ENCODE measurements at regions not wholly inside any gene's neighbourhood (a gene's known extent, or its start where the extent isn't known, plus 50 kb on each side); places are given as distances from the start of the nearest gene placed in this dataset.

DNA sequence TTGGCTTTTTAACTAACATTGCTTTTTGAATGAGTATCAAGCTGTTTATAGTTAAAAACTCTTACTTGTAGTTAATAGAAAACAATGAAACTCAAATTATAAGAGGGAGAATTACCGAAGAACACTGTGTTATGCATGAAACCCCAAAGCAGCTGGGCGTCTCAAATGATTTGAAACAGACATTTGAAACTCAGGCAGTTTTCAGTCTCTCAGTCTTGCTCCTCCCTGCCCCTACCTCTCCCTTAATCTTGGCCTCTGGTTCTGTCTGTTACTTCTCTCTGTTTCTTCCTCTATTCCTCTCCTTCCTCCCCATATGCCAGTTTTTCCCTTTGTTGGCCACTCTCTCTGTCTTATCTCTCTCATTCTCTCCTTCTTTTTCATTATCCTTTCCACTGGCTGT is 118.3 kb upstream of the SYNPR start:
- H3K4me3 Mint-ChIP-seq (ENCODE audit: unreplicated experiment) = no peak overlapping the region
- no peaks in the 10 kb centered on the region for H3K4me1 Mint-ChIP-seq (ENCODE audit: low read depth, unreplicated experiment)
- DNase-seq = no peak
- H3K9me3 Mint-ChIP-seq (ENCODE audit: unreplicated experiment) = peaks cover 5% of the 10 kb centered on the region
- no peaks in the 10 kb centered on the region for H3K36me3 Mint-ChIP-seq (ENCODE audit: unreplicated experiment)
- H3K27ac Mint-ChIP-seq (ENCODE audit: unreplicated experiment) = no peak overlapping the region
- TF ChIP-seq, protein P1, sequence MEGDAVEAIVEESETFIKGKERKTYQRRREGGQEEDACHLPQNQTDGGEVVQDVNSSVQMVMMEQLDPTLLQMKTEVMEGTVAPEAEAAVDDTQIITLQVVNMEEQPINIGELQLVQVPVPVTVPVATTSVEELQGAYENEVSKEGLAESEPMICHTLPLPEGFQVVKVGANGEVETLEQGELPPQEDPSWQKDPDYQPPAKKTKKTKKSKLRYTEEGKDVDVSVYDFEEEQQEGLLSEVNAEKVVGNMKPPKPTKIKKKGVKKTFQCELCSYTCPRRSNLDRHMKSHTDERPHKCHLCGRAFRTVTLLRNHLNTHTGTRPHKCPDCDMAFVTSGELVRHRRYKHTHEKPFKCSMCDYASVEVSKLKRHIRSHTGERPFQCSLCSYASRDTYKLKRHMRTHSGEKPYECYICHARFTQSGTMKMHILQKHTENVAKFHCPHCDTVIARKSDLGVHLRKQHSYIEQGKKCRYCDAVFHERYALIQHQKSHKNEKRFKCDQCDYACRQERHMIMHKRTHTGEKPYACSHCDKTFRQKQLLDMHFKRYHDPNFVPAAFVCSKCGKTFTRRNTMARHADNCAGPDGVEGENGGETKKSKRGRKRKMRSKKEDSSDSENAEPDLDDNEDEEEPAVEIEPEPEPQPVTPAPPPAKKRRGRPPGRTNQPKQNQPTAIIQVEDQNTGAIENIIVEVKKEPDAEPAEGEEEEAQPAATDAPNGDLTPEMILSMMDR (IDR thresholded peaks at IDR 0.05; ENCODE audit: partially characterized antibody, unreplicated experiment) = no peak
- no peaks in the 10 kb centered on the region for H3K27me3 Mint-ChIP-seq (ENCODE audit: unreplicated experiment)

DNA sequence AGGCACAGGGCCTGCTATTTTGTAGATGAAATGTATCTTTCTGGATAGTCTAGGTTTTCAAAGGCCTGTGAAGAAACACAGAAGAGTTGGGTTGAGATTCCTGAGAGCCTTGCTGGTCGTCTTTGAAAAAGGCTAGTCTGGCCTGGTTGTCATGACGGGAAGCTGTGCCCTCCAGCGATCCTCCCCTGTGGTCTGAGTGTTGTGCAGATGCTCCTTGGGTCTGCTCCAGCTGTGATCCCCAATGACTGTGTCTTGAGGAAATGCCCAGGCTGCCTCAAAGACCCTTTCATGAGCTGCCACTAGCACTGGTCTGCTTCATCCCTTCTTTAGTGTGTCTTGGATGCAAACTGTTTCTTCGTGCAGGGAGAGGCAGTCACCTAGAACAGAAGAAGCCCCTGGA is 111.0 kb upstream of the SYNPR start:
- Mint-ChIP-seq H3K4me3 (ENCODE audit: unreplicated experiment) (no peak overlapping the region), H3K9me3 (ENCODE audit: unreplicated experiment) (peaks cover 1% of the 10 kb centered on the region), H3K4me1 (ENCODE audit: low read depth, unreplicated experiment) (no peaks in the 10 kb centered on the region), H3K36me3 (ENCODE audit: unreplicated experiment) (no peaks in the 10 kb centered on the region), H3K27ac (ENCODE audit: unreplicated experiment) (no peak overlapping the region), H3K27me3 (ENCODE audit: unreplicated experiment) (peaks cover 2% of the 10 kb centered on the region)
- TF ChIP-seq, protein P1 (IDR thresholded peaks at IDR 0.05; ENCODE audit: partially characterized antibody, unreplicated experiment) = no peak
- no peak for DNase-seq

DNA sequence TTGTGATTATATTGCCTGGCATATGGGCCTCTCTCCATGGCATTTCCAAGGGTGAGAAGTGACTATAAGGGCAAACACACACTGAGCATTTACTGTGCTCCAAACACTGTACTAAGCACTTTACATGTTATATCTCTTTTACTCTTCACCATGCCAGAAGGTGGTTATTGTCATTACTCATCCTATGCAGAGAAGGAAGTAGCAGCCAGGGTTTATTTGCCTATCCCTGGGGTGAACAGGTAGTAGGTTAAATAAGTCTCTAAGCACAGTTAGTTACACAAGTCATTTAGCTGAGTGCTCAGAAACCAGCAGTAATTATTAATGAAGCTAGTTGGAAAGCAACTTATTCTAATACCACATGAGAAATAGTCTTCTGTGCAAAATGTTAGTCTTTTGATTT is 109.9 kb upstream of the SYNPR start:
- Mint-ChIP-seq H3K27ac (ENCODE audit: unreplicated experiment) (no peak overlapping the region), H3K9me3 (ENCODE audit: unreplicated experiment) (peaks cover 2% of the 10 kb centered on the region)
- TF ChIP-seq, protein P1 (IDR thresholded peaks at IDR 0.05; ENCODE audit: partially characterized antibody, unreplicated experiment) = no peak

DNA sequence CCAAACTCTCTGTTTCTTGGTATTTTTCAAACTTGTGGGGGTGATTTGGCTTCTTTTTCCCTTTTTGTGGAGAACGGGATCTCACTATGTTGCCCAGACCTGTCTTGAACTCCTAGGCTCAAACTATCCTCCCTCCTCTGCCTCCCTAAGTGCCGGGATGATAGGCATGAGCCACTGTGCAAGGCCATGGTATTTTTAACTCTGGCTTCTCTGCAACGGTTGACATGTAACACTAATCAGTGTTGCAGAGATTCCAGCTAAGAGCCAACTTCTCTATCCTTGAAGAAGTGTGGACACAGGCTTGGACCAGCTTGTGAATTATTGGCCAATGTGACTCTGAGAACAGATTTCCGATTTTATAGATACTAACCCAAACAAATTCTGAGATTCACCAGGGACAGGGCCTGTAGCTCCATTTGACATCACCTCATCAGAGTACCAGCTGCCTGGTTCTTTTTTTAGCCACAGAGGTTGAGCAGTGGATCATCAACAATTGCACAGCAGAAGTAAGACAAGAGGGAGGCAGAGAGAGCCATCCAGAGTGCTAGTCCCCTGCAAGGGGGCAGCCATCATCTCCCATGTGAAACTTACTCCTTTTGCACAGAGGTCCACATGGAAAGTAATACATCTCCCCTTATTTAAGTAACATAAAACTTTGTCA is 98.1 kb upstream of the SYNPR start:
- no peak for DNase-seq
- Mint-ChIP-seq H3K36me3 (ENCODE audit: unreplicated experiment) (peaks cover 5% of the 10 kb centered on the region), H3K27me3 (ENCODE audit: unreplicated experiment) (peaks cover 2% of the 10 kb centered on the region), H3K9me3 (ENCODE audit: unreplicated experiment) (peaks cover 4% of the 10 kb centered on the region), H3K27ac (ENCODE audit: unreplicated experiment) (no peak overlapping the region), H3K4me3 (ENCODE audit: unreplicated experiment) (no peak overlapping the region), H3K4me1 (ENCODE audit: low read depth, unreplicated experiment) (no peaks in the 10 kb centered on the region)
- TF ChIP-seq, protein P1 (IDR thresholded peaks at IDR 0.05; ENCODE audit: partially characterized antibody, unreplicated experiment) = no peak

More for the DNA sequence above, 109.9 kb upstream of the SYNPR start:
- Mint-ChIP-seq H3K36me3 (ENCODE audit: unreplicated experiment) (no peaks in the 10 kb centered on the region), H3K4me3 (ENCODE audit: unreplicated experiment) (no peak overlapping the region), H3K4me1 (ENCODE audit: low read depth, unreplicated experiment) (no peaks in the 10 kb centered on the region), H3K27me3 (ENCODE audit: unreplicated experiment) (peaks cover 2% of the 10 kb centered on the region)
- no peak for DNase-seq

DNA sequence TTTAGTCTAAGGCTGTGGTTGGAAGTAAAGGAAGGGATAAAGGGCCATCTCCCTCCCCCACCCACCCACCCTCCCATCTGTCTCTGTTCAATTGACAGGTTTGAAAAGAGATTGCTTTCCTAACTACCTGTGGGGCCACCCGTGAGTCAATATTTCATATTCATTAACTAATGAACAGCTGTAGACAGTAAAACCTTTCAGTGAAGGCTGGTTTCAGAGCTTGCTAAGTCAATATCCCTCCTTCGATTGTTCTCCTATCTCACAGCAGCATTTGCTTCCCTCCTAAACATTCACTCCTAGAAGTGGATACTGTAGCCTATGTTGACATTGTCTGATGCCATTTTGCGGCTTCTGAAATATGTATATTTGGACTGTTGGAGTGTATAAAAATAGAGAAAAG is 85.9 kb upstream of the SYNPR start:
- peaks cover 17% of the 10 kb centered on the region for H3K4me1 Mint-ChIP-seq (ENCODE audit: low read depth, unreplicated experiment)
- H3K9me3 Mint-ChIP-seq (ENCODE audit: unreplicated experiment) = no peaks in the 10 kb centered on the region
- TF ChIP-seq, protein P1 (IDR thresholded peaks at IDR 0.05; ENCODE audit: partially characterized antibody, unreplicated experiment) = no peak
- H3K36me3 Mint-ChIP-seq (ENCODE audit: unreplicated experiment) = no peaks in the 10 kb centered on the region
- peak overlapping the region; percentile 23 for H3K27ac Mint-ChIP-seq (ENCODE audit: unreplicated experiment)
- DNase-seq = no peak
- peaks cover 4% of the 10 kb centered on the region for H3K27me3 Mint-ChIP-seq (ENCODE audit: unreplicated experiment)
- no peak overlapping the region for H3K4me3 Mint-ChIP-seq (ENCODE audit: unreplicated experiment)

All from glutamatergic neuron (in vitro differentiated cells).